Ovary (tissue), 3 donors: ENCODE measurements at regions not wholly inside any gene's neighbourhood (a gene's known extent, or its start where the extent isn't known, plus 50 kb on each side); places are given as distances from the start of the nearest gene placed in this dataset.

Experiments
- CTCF ChIP-seq, 3 donors: fragments of 450-650 bp in 2 of 3; fragments of 200-600 bp in 1 of 3; IDR thresholded peaks; one replicate each; pipeline versions ENCODE4 v1.5.1 to v1.8.0; 2016 to 2022; ENCODE audit warnings: antibody characterized with exemption in 3 of 3, mild to moderate bottlenecking in 1 of 3
- POLR2A ChIP-seq: fragments of 450-650 bp; IDR thresholded peaks from one replicate; pipeline ENCODE4 v1.6.1; 2017; ENCODE audit warnings: antibody characterized with exemption, mild to moderate bottlenecking, moderate library complexity
- donor health status: DM: no; HTN: no; CAD: no.

- TF ChIP-seq CTCF (IDR thresholded peaks at IDR 0.05), result no peak
- no peak for TF ChIP-seq POLR2A
These were observed 346.1 kb downstream of the SLITRK1 start for GRCh38 chr13:83536153-83536552.
